ENCODE measurements at regions not wholly inside any gene's neighbourhood (a gene's known extent, or its start where the extent isn't known, plus 50 kb on each side); places are given as distances from the start of the nearest gene placed in this dataset.

- DNase-seq (ENCODE audit: low spot score) (no peak), ATAC-seq (ENCODE audit: low read depth) (no peak)
- no peaks in the 10 kb centered on the region for H3K4me1 ChIP-seq (ENCODE audit: insufficient read depth, poor library complexity, severe bottlenecking)
- no peak overlapping the region for H3K27ac ChIP-seq (ENCODE audit: poor library complexity, severe bottlenecking)
- no peaks in the 10 kb centered on the region for H3K36me3 ChIP-seq (ENCODE audit: low read depth)
- H3K9me3 ChIP-seq (ENCODE audit: severe bottlenecking) = no peaks in the 10 kb centered on the region
- no peak for TF ChIP-seq CTCF (IDR thresholded peaks at IDR 0.05; ENCODE audit: poor library complexity, severe bottlenecking)
- H3K27me3 ChIP-seq (ENCODE audit: insufficient read depth, poor library complexity, severe bottlenecking) = no peaks in the 10 kb centered on the region
- no peak overlapping the region for H3K4me3 ChIP-seq (ENCODE audit: severe bottlenecking)
Observed at GRCh38 chr9:89722712-89723111, 117.9 kb downstream of the GADD45G start.

- H3K27ac ChIP-seq (ENCODE audit: poor library complexity, severe bottlenecking) = no peak overlapping the region
- H3K4me1 ChIP-seq (ENCODE audit: insufficient read depth, poor library complexity, severe bottlenecking) = no peaks in the 10 kb centered on the region
- no peak overlapping the region for H3K4me3 ChIP-seq (ENCODE audit: severe bottlenecking)
- no peaks in the 10 kb centered on the region for H3K36me3 ChIP-seq (ENCODE audit: low read depth)
- DNase-seq (ENCODE audit: low spot score) (no peak), ATAC-seq (ENCODE audit: low read depth) (no peak)
- no peak for TF ChIP-seq CTCF (IDR thresholded peaks at IDR 0.05; ENCODE audit: poor library complexity, severe bottlenecking)
- H3K9me3 ChIP-seq (ENCODE audit: severe bottlenecking) = no peaks in the 10 kb centered on the region
- no peaks in the 10 kb centered on the region for H3K27me3 ChIP-seq (ENCODE audit: insufficient read depth, poor library complexity, severe bottlenecking)
Observed at GRCh38 chr9:89723469-89724100, 118.8 kb downstream of the GADD45G start.

GRCh38 chr9:89724659-89725058 is 119.8 kb downstream of the GADD45G start:
- Histone ChIP-seq H3K27me3 (ENCODE audit: insufficient read depth, poor library complexity, severe bottlenecking) (no peaks in the 10 kb centered on the region), H3K9me3 (ENCODE audit: severe bottlenecking) (no peaks in the 10 kb centered on the region), H3K4me1 (ENCODE audit: insufficient read depth, poor library complexity, severe bottlenecking) (no peaks in the 10 kb centered on the region), H3K36me3 (ENCODE audit: low read depth) (no peaks in the 10 kb centered on the region), H3K4me3 (ENCODE audit: severe bottlenecking) (no peak overlapping the region), H3K27ac (ENCODE audit: poor library complexity, severe bottlenecking) (no peak overlapping the region)
- ATAC-seq (ENCODE audit: low read depth) = no peak
- DNase-seq (ENCODE audit: low spot score) = no peak
- no peak for TF ChIP-seq CTCF (IDR thresholded peaks at IDR 0.05; ENCODE audit: poor library complexity, severe bottlenecking)

- Histone ChIP-seq H3K36me3 (ENCODE audit: low read depth) (no peaks in the 10 kb centered on the region), H3K4me3 (ENCODE audit: severe bottlenecking) (no peak overlapping the region), H3K9me3 (ENCODE audit: severe bottlenecking) (no peaks in the 10 kb centered on the region), H3K27ac (ENCODE audit: poor library complexity, severe bottlenecking) (no peak overlapping the region), H3K4me1 (ENCODE audit: insufficient read depth, poor library complexity, severe bottlenecking) (no peaks in the 10 kb centered on the region), H3K27me3 (ENCODE audit: insufficient read depth, poor library complexity, severe bottlenecking) (no peaks in the 10 kb centered on the region)
- DNase-seq (ENCODE audit: low spot score) (no peak), ATAC-seq (ENCODE audit: low read depth) (no peak)
- no peak for TF ChIP-seq CTCF (IDR thresholded peaks at IDR 0.05; ENCODE audit: poor library complexity, severe bottlenecking)
Observed at GRCh38 chr9:89725271-89725670, 120.5 kb downstream of the GADD45G start.

GRCh38 chr9:89729954-89730530 is 125.2 kb downstream of the GADD45G start:
- ATAC-seq (ENCODE audit: low read depth) (no peak), DNase-seq (ENCODE audit: low spot score) (no peak)
- no peak for TF ChIP-seq CTCF (IDR thresholded peaks at IDR 0.05; ENCODE audit: poor library complexity, severe bottlenecking)
- H3K4me3 ChIP-seq (ENCODE audit: severe bottlenecking) = no peak overlapping the region
- H3K27me3 ChIP-seq (ENCODE audit: insufficient read depth, poor library complexity, severe bottlenecking) = no peaks in the 10 kb centered on the region
- H3K4me1 ChIP-seq (ENCODE audit: insufficient read depth, poor library complexity, severe bottlenecking) = peaks cover 9% of the 10 kb centered on the region
- H3K36me3 ChIP-seq (ENCODE audit: low read depth) = no peaks in the 10 kb centered on the region
- no peaks in the 10 kb centered on the region for H3K9me3 ChIP-seq (ENCODE audit: severe bottlenecking)
- no peak overlapping the region for H3K27ac ChIP-seq (ENCODE audit: poor library complexity, severe bottlenecking)
